ENCODE measurements at regions not wholly inside any gene's neighbourhood (a gene's known extent, or its start where the extent isn't known, plus 50 kb on each side); places are given as distances from the start of the nearest gene placed in this dataset.

GRCh38 chr13:39132286-39133230 lies 94.3 kb downstream of the NHLRC3 start:
- no peak overlapping the region for H3K27ac ChIP-seq
- H3K4me1 ChIP-seq, result no peaks in the 10 kb centered on the region
- intact Hi-C loops (cut with DNase I), result no loop called here
- H3K27me3 ChIP-seq, result no peaks in the 10 kb centered on the region
- no peak for ATAC-seq
- H3K4me3 ChIP-seq, result no peak overlapping the region
- no peaks in the 10 kb centered on the region for H3K9me3 ChIP-seq
- TF ChIP-seq CTCF (IDR thresholded peaks at IDR 0.05), result no peak
- no peak for DNase-seq
- WGBS, 2 donors, result 86 to 87% methylated on average over 4 of the region's 4 CpGs
- H3K36me3 ChIP-seq, result no peaks in the 10 kb centered on the region

GRCh38 chr13:39133781-39134180 lies 95.5 kb downstream of the NHLRC3 start:
- no peak for ATAC-seq
- H3K27ac ChIP-seq, result no peak overlapping the region
- no peak for DNase-seq
- no peak overlapping the region for H3K4me3 ChIP-seq
- 92 to 95% methylated on average over 3 of the region's 3 CpGs for WGBS, 2 donors
- intact Hi-C loops (cut with DNase I), result no loop called here
- H3K4me1 ChIP-seq, result no peaks in the 10 kb centered on the region
- H3K36me3 ChIP-seq, result no peaks in the 10 kb centered on the region
- H3K27me3 ChIP-seq, result no peaks in the 10 kb centered on the region
- no peak for TF ChIP-seq CTCF (IDR thresholded peaks at IDR 0.05)
- no peaks in the 10 kb centered on the region for H3K9me3 ChIP-seq

GRCh38 chr13:39134574-39134973 lies 96.3 kb downstream of the NHLRC3 start:
- H3K27me3 ChIP-seq, result no peaks in the 10 kb centered on the region
- no peaks in the 10 kb centered on the region for H3K4me1 ChIP-seq
- intact Hi-C loops (cut with DNase I), result no loop called here
- ATAC-seq (no peak), DNase-seq (no peak)
- no peaks in the 10 kb centered on the region for H3K36me3 ChIP-seq
- WGBS, 2 donors, result 87 to 93% methylated on average over 5 of the region's 5 CpGs
- H3K4me3 ChIP-seq, result no peak overlapping the region
- H3K9me3 ChIP-seq, result no peaks in the 10 kb centered on the region
- no peak for TF ChIP-seq CTCF (IDR thresholded peaks at IDR 0.05)
- no peak overlapping the region for H3K27ac ChIP-seq

- Histone ChIP-seq H3K4me1 (peaks cover 0 to 27% (median 11%) of the 10 kb centered on the region in 9 donors), H3K27me3 (no peaks in the 10 kb centered on the region), H3K4me3 (no peak overlapping the region), H3K36me3 (no peaks in the 10 kb centered on the region), H3K27ac (no peak overlapping the region), H3K9me3 (peaks cover 0 to 13% (median 0%) of the 10 kb centered on the region in 11 donors)
- intact Hi-C loops (cut with DNase I), result loop anchor here in 6 of 10 donors (2.0 to 10.0 kb wide), 8 partner anchors 92 to 533 kb away; no protein-coding TSS in a partner anchor
- ATAC-seq (no peak), DNase-seq (no peak)
- TF ChIP-seq CTCF (IDR thresholded peaks at IDR 0.05), result no peak
- 79 to 83% methylated on average over 2 of the region's 2 CpGs for WGBS, 2 donors
These were observed 106.1 kb downstream of the NHLRC3 start for GRCh38 chr13:39144391-39144790.

All from heart right ventricle (tissue), 16 donors.